H1 (cell line): ENCODE measurements at regions not wholly inside any gene's neighbourhood (a gene's known extent, or its start where the extent isn't known, plus 50 kb on each side); places are given as distances from the start of the nearest gene placed in this dataset.
A peak's percentile ranks its signal among the peaks of the same experiment; 100 is the strongest.

Experiments used
- CTCF ChIA-PET: fragments of 300-600 bp; sonication (Branson Sonifier 250); formaldehyde crosslinking; loops from one replicate; lab custom pipeline; 2021; ENCODE audit not compliant: partially characterized antibody; lab: Charles Lee
- POLR2A ChIA-PET: fragments of 300-600 bp; sonication (Branson Sonifier 250); formaldehyde crosslinking; loops from one replicate; lab custom pipeline; 2021; ENCODE audit warnings: inconsistent platforms; ENCODE audit not compliant: partially characterized antibody; lab: Charles Lee
- DNase-seq, 2 experiments: peaks; one replicate each; pipeline versions ENCODE4 v3.0.0 to v3.0.0-alpha.2; 2010 to 2022; ENCODE audit warnings: low spot score in 2 of 2, low read depth in 1 of 2, mixed read lengths in 1 of 2
- FAIRE-seq: peaks from 2 replicates; lab custom pipeline; 2011; peaks lifted over from hg19 to GRCh38; lab: Jason Lieb, UNC
- H2AFZ ChIP-seq: 2 replicates; pipeline ENCODE4 v1.8.1; 2012; ENCODE audit warnings: low read length, inconsistent platforms
- H2AK5ac ChIP-seq: 2 replicates; pipeline ENCODE4 v1.6.1; 2013; ENCODE audit warnings: low read depth, low read length
- H2BK120ac ChIP-seq: replicated peaks from 2 replicates; pipeline ENCODE3; 2013; ENCODE audit warnings: low read depth, low read length, inconsistent platforms
- H2BK12ac ChIP-seq: 2 replicates; pipeline ENCODE4 v1.6.1; 2013; ENCODE audit warnings: low read depth, low read length
- H2BK15ac ChIP-seq: 2 replicates; pipeline ENCODE4 v1.6.1; 2013; ENCODE audit warnings: low read length
- H2BK20ac ChIP-seq: 2 replicates; pipeline ENCODE4 v1.6.1; 2013; ENCODE audit warnings: low read length
- H2BK5ac ChIP-seq: 2 replicates; pipeline ENCODE4 v1.6.1; 2013; ENCODE audit warnings: low read depth, low read length
- H3K14ac ChIP-seq: 2 replicates; pipeline ENCODE4 v1.6.1; 2013; ENCODE audit warnings: inconsistent platforms; ENCODE audit not compliant: insufficient read length
- H3K18ac ChIP-seq: 2 replicates; pipeline ENCODE4 v1.6.1; 2013; ENCODE audit warnings: low read length; ENCODE audit errors: extremely low read depth
- H3K23ac ChIP-seq: 2 replicates; pipeline ENCODE4 v1.6.1; 2013; ENCODE audit warnings: inconsistent platforms; ENCODE audit not compliant: insufficient read length
- H3K23me2 ChIP-seq: 2 replicates; pipeline ENCODE4 v1.6.1; 2013; ENCODE audit warnings: low read depth, low read length
- H3K27ac ChIP-seq: 2 replicates; pipeline ENCODE4 v1.6.1; 2011; ENCODE audit warnings: low read depth, low read length, inconsistent platforms
- H3K27me3 ChIP-seq, 4 experiments: replicated peaks in 1 of 4; 1 replicate in 1 of 4; 2 replicates in 3 of 4; pipeline versions ENCODE4 v1.6.1 to v1.8.1; 2011 to 2013; ENCODE audit warnings: low read length in 3 of 4, mild to moderate bottlenecking in 3 of 4, inconsistent platforms in 2 of 4, mixed read lengths in 2 of 4, moderate library complexity in 1 of 4; ENCODE audit not compliant: control insufficient read depth in 3 of 4, insufficient read depth in 3 of 4; ENCODE audit errors: extremely low read depth in 1 of 4
- H3K36me3 ChIP-seq, 4 experiments: 2 replicates each; pipeline versions ENCODE4 v1.6.1 to v1.8.1; 2011 to 2013; ENCODE audit warnings: mild to moderate bottlenecking in 4 of 4, low read length in 3 of 4, moderate library complexity in 2 of 4, control low read depth in 1 of 4, inconsistent platforms in 1 of 4; ENCODE audit not compliant: insufficient read depth in 4 of 4, control insufficient read depth in 2 of 4
- H3K4ac ChIP-seq: replicated peaks from 2 replicates; pipeline ENCODE3; 2013; ENCODE audit warnings: low read length, low read depth, mixed read lengths, inconsistent platforms; ENCODE audit not compliant: insufficient read length
- H3K4me1 ChIP-seq, 4 experiments: replicated peaks in 1 of 4; 1 replicate in 1 of 4; 2 replicates in 3 of 4; pipeline versions ENCODE4 v1.6.1 to v1.8.1; 2011 to 2013; ENCODE audit warnings: low read length in 3 of 4, inconsistent platforms in 2 of 4, mixed read lengths in 1 of 4; ENCODE audit not compliant: insufficient read depth in 4 of 4, control insufficient read depth in 3 of 4
- H3K4me2 ChIP-seq, 2 experiments: 2 replicates each; pipeline versions ENCODE4 v1.6.1 to v1.8.1; 2011 to 2013; ENCODE audit warnings: low read depth in 2 of 2, low read length in 2 of 2, control low read depth in 1 of 2, inconsistent platforms in 1 of 2, mild to moderate bottlenecking in 1 of 2; ENCODE audit not compliant: insufficient read depth in 1 of 2
- H3K4me3 ChIP-seq, 4 experiments: fragments of 200-600, 300-600 bp in 1 of 4; sonication (generic), shearing (Covaris generic), sonication (Bioruptor Twin) in 1 of 4; 2 replicates each; pipeline versions ENCODE4 v1.5.1 to v1.8.1; 2011 to 2016; ENCODE audit warnings: low read length in 4 of 4, low read depth in 3 of 4, control low read depth in 2 of 4, inconsistent platforms in 2 of 4, mild to moderate bottlenecking in 2 of 4, mixed read lengths in 1 of 4, moderate library complexity in 1 of 4; ENCODE audit not compliant: insufficient read depth in 2 of 4; ENCODE audit errors: extremely low read depth in 1 of 4
- H3K56ac ChIP-seq: replicated peaks from 2 replicates; pipeline ENCODE3; 2013; ENCODE audit warnings: low read depth, mild to moderate bottlenecking, mixed read lengths, low read length, inconsistent platforms; ENCODE audit not compliant: insufficient read length
- H3K79me1 ChIP-seq: 2 replicates; pipeline ENCODE4 v1.6.1; 2013; ENCODE audit warnings: low read depth, low read length, control low read depth
- H3K79me2 ChIP-seq, 2 experiments: 2 replicates each; pipeline versions ENCODE4 v1.6.1 to v1.8.1; 2012 to 2013; ENCODE audit warnings: low read length in 2 of 2, mild to moderate bottlenecking in 2 of 2, inconsistent platforms in 1 of 2; ENCODE audit not compliant: insufficient read depth in 2 of 2, control insufficient read depth in 1 of 2
- H3K9ac ChIP-seq, 4 experiments: replicated peaks in 1 of 4; 1 replicate in 1 of 4; 2 replicates in 3 of 4; pipeline versions ENCODE4 v1.6.1 to v1.8.1; 2011 to 2013; ENCODE audit warnings: low read depth in 3 of 4, low read length in 3 of 4, control low read depth in 2 of 4, mild to moderate bottlenecking in 2 of 4, moderate library complexity in 2 of 4, inconsistent platforms in 1 of 4; ENCODE audit errors: extremely low read depth in 1 of 4
- H3K9me3 ChIP-seq, 2 experiments: 2 replicates each; pipeline versions ENCODE4 v1.6.1 to v1.8.1; 2012 to 2013; ENCODE audit warnings: mild to moderate bottlenecking in 2 of 2, moderate library complexity in 2 of 2, control low read depth in 1 of 2, inconsistent platforms in 1 of 2, low read depth in 1 of 2, low read length in 1 of 2, mixed read lengths in 1 of 2; ENCODE audit not compliant: insufficient read depth in 2 of 2
- H4K20me1 ChIP-seq, 2 experiments: replicated peaks in 1 of 2; 2 replicates each; pipeline versions ENCODE3 to v1.8.1; 2011 to 2013; ENCODE audit warnings: inconsistent platforms in 2 of 2, low read length in 2 of 2, mild to moderate bottlenecking in 1 of 2; ENCODE audit not compliant: insufficient read depth in 2 of 2, control insufficient read depth in 1 of 2
- H4K5ac ChIP-seq: 2 replicates; pipeline ENCODE4 v1.6.1; 2013; ENCODE audit warnings: low read length, low read depth, mixed read lengths, inconsistent platforms; ENCODE audit not compliant: insufficient read length
- H4K8ac ChIP-seq: 2 replicates; pipeline ENCODE4 v1.8.0; 2013; ENCODE audit warnings: mild to moderate bottlenecking, moderate library complexity, low read length, inconsistent platforms; ENCODE audit not compliant: insufficient read depth; ENCODE audit errors: extremely low read depth
- H4K91ac ChIP-seq: replicated peaks from 2 replicates; pipeline ENCODE3; 2013; ENCODE audit warnings: low read length, mixed read lengths, inconsistent platforms; ENCODE audit not compliant: insufficient read length
- CTCF ChIP-seq, 3 experiments: IDR thresholded peaks; 1 replicate in 2 of 3; 2 replicates in 1 of 3; pipeline versions ENCODE4 v1.5.1 to v1.6.1; 2011; ENCODE audit warnings: low read length in 3 of 3, mild to moderate bottlenecking in 3 of 3, inconsistent platforms in 2 of 3, low read depth in 1 of 3, moderate library complexity in 1 of 3; ENCODE audit not compliant: insufficient read depth in 1 of 3; ENCODE audit errors: control extremely low read depth in 1 of 3
- KDM1A ChIP-seq: fragments of 200-600, 300-600 bp; sonication (generic); IDR thresholded peaks from 2 replicates; pipeline ENCODE4 v1.7.1; 2016; ENCODE audit warnings: mild to moderate bottlenecking, low read length, borderline replicate concordance
- RAD21 ChIP-seq, 2 experiments: IDR thresholded peaks in 1 of 2; conservative IDR thresholded peaks in 1 of 2; 2 replicates each; pipeline ENCODE4 v1.6.1; 2011; ENCODE audit warnings: low read depth in 2 of 2, low read length in 2 of 2, improper control_type of control experiment in 1 of 2, inconsistent platforms in 1 of 2, mild to moderate bottlenecking in 1 of 2, moderate library complexity in 1 of 2
- whole genome bisulfite sequencing, 2 experiments: shearing (Covaris generic) in 1 of 2; methylation state at CpG; one replicate each; pipeline versions ENCODE4 v1.1.6 to v1.1.7; 2013 to 2015; ENCODE audit warnings: low lambda C conversion rate in 2 of 2, mixed read lengths in 2 of 2, inconsistent platforms in 1 of 2, low coverage in 1 of 2, missing lambda C conversion rate in 1 of 2; ENCODE audit not compliant: insufficient replicate concordance in 2 of 2, insufficient coverage in 1 of 2, insufficient read length in 1 of 2; ENCODE audit errors: extremely low coverage in 1 of 2, missing lambda C conversion rate in 1 of 2; 5-methylcytosine and 5-hydroxymethylcytosine counted together

- Histone ChIP-seq H3K56ac (no peak overlapping the region), H2BK120ac (no peak overlapping the region), H2BK15ac (0 out of 2 replicates have a peak overlapping the region, but pooled peaks have one; percentile 4), H4K91ac (no peak overlapping the region), H2AFZ (no peak overlapping the region), H2BK5ac (no peak overlapping the region), H3K79me2 (no peaks in the 10 kb centered on the region), H3K14ac (no peak overlapping the region), H3K4ac (no peak overlapping the region), H3K79me1 (no peaks in the 10 kb centered on the region), H2BK20ac (no peak overlapping the region), H2AK5ac (no peak overlapping the region), H4K8ac (no peak overlapping the region), H4K5ac (no peak overlapping the region), H3K9ac (no peak overlapping the region; a peak in 1 of 7 replicates), H3K9me3 (no peaks in the 10 kb centered on the region), H3K27me3 (no peaks in the 10 kb centered on the region; a peak in 2 of 7 replicates), H2BK12ac (no peak overlapping the region), H3K27ac (no peak overlapping the region), H3K18ac (no peak overlapping the region)
- CTCF ChIA-PET, result interaction anchor here (0.7 to 3.1 kb wide), 28 partner anchors 8 to 255 kb away, joined by 3 to 29 read pairs (median 4); no protein-coding TSS in a partner anchor
- no peak for FAIRE-seq
- POLR2A ChIA-PET, result no interaction called here
- TF ChIP-seq KDM1A (no peak), RAD21 (IDR thresholded peaks at IDR 0.05 in 1 of 2, conservative IDR thresholded peaks at IDR 0.05 in 1 of 2; ENCODE audit: low read depth in 2 of 2, low read length in 2 of 2) (peak; percentile 36 to 38), CTCF (IDR thresholded peaks at IDR 0.05; ENCODE audit: control extremely low read depth in 1 of 3, insufficient read depth in 1 of 3, low read depth in 1 of 3, low read length in 3 of 3) (peak in 1 of 3 experiments; percentile 70; a peak in 2 of 4 replicates)
- TF ChIP-seq, all 59 proteins: peak for 2
- no peaks in the 10 kb centered on the region for H3K23me2 ChIP-seq
- no peak overlapping the region for H3K4me3 ChIP-seq
- no peaks in the 10 kb centered on the region for H3K4me1 ChIP-seq
- H4K20me1 ChIP-seq, result no peaks in the 10 kb centered on the region
- no peaks in the 10 kb centered on the region for H3K36me3 ChIP-seq
- no peak overlapping the region for H3K23ac ChIP-seq
- no peak overlapping the region for H3K4me2 ChIP-seq
- DNase-seq, result peak in 1 of 2 experiments; percentile 58
- WGBS, 2 experiments, result 70% methylated on average over 8 of the region's 8 CpGs; no CpG with 5 or more reads in 1 of the 2 experiments
These were observed 156.5 kb upstream of the CHST15 start for GRCh38 chr10:124249812-124250432.
